ENCODE measurements at regions not wholly inside any gene's neighbourhood (a gene's known extent, or its start where the extent isn't known, plus 50 kb on each side); places are given as distances from the start of the nearest gene placed in this dataset.

DNA sequence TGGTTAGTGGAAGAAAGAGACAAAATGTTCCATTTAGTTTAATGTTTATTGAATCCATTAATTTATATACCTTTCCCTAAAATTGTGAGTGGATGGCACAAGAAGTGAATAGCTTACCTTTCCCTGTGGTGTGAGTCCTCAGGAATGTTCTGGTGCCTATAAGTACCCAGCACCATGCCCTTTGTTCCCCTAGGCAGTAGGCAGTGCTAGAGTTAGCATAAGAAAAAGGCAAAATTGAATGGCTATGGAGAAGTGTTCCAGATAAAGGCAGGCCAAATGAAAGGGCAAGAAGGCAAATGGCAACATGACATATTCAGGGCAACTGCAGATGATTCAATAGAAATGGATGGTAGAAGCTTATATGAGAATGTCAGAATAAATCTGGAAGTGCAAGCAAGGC, 370.8 kb upstream of the PTGER4 start:
- TF ChIP-seq, protein P1, sequence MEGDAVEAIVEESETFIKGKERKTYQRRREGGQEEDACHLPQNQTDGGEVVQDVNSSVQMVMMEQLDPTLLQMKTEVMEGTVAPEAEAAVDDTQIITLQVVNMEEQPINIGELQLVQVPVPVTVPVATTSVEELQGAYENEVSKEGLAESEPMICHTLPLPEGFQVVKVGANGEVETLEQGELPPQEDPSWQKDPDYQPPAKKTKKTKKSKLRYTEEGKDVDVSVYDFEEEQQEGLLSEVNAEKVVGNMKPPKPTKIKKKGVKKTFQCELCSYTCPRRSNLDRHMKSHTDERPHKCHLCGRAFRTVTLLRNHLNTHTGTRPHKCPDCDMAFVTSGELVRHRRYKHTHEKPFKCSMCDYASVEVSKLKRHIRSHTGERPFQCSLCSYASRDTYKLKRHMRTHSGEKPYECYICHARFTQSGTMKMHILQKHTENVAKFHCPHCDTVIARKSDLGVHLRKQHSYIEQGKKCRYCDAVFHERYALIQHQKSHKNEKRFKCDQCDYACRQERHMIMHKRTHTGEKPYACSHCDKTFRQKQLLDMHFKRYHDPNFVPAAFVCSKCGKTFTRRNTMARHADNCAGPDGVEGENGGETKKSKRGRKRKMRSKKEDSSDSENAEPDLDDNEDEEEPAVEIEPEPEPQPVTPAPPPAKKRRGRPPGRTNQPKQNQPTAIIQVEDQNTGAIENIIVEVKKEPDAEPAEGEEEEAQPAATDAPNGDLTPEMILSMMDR (IDR thresholded peaks at IDR 0.05; ENCODE audit: low read depth, low read length): no peak
- TF ChIP-seq EZH2phosphoT487 (IDR thresholded peaks at IDR 0.05; ENCODE audit: low read depth): no peak

Data from OCI-LY3 (cell line).